Ovary (tissue), 7 donors: ENCODE measurements at regions not wholly inside any gene's neighbourhood (a gene's known extent, or its start where the extent isn't known, plus 50 kb on each side); places are given as distances from the start of the nearest gene placed in this dataset.

ENCODE experiments used
- DNase-seq, 5 donors: peaks; one replicate each; pipeline ENCODE4 v3.0.0-alpha.2; 2019 to 2020
- H3K27ac ChIP-seq, 2 donors: fragments of 200-600 bp; one replicate each; pipeline versions ENCODE4 v1.5.1 to v1.8.0; 2019 to 2022
- H3K27me3 ChIP-seq: fragments of 200-600 bp; one replicate; pipeline ENCODE4 v1.8.0; 2022
- H3K36me3 ChIP-seq: fragments of 200-600 bp; sonication (generic); one replicate; pipeline ENCODE4 v1.5.1; 2019
- H3K4me1 ChIP-seq: one replicate; pipeline ENCODE4 v1.8.1; 2013; ENCODE audit warnings: mild to moderate bottlenecking, moderate library complexity; ENCODE audit not compliant: insufficient read depth
- H3K4me3 ChIP-seq: fragments of 200-600 bp; sonication (generic); one replicate; pipeline ENCODE4 v1.5.1; 2017
- H3K9me3 ChIP-seq, 2 donors: fragments of 200-600 bp in 1 of 2; sonication (generic) in 1 of 2; one replicate each; pipeline versions ENCODE4 v1.5.1 to v1.8.1; 2013 to 2019; ENCODE audit warnings: mild to moderate bottlenecking in 1 of 2, moderate library complexity in 1 of 2
- CTCF ChIP-seq, 3 donors: fragments of 450-650 bp in 2 of 3; fragments of 200-600 bp in 1 of 3; IDR thresholded peaks; one replicate each; pipeline versions ENCODE4 v1.5.1 to v1.8.0; 2016 to 2022; ENCODE audit warnings: antibody characterized with exemption in 3 of 3, mild to moderate bottlenecking in 1 of 3
- EP300 ChIP-seq: sonication (generic); formaldehyde crosslinking; IDR thresholded peaks from one replicate; pipeline ENCODE4 v1.6.1; 2017; ENCODE audit warnings: antibody characterized with exemption
- POLR2A ChIP-seq: fragments of 450-650 bp; IDR thresholded peaks from one replicate; pipeline ENCODE4 v1.6.1; 2017; ENCODE audit warnings: antibody characterized with exemption, mild to moderate bottlenecking, moderate library complexity
- WGBS, 3 donors: extraction: QIAGEN DNeasy Blood & Tissue Kit in 1 of 3; methylation state at CpG; one replicate each; pipeline versions ENCODE4 v1.1.5 to v1.1.7; 2013 to 2017; 5-methylcytosine and 5-hydroxymethylcytosine counted together
- intact Hi-C, 4 donors: fragments of 100-400 bp; cut with DNase I; formaldehyde crosslinking; loops; one replicate each; pipeline versions ENCODE4 v1.11.0 to v1.15.1; 2022 to 2023
- donor health status: DM: no; HTN: no; CAD: no; lungs with moderate emphysema.
- donor health status: DM: no; HTN: no; CAD: no.
- donor health status: Bipolar disorder and iron deficiency.
- donor health status: DM: no; HTN: no; CAD: no.
- donor health status: DM: yes; HTN: yes; CAD: no.

- Histone ChIP-seq H3K27ac (no peak overlapping the region), H3K27me3 (no peaks in the 10 kb centered on the region), H3K9me3 (no peaks in the 10 kb centered on the region), H3K4me1 (no peaks in the 10 kb centered on the region), H3K36me3 (no peaks in the 10 kb centered on the region), H3K4me3 (no peak overlapping the region)
- intact Hi-C loops: loop anchor here in 1 of 4 donors (10.0 kb wide), 1 partner anchor 326 kb away; no protein-coding TSS in a partner anchor
- no peak for DNase-seq
- TF ChIP-seq CTCF (IDR thresholded peaks at IDR 0.05): no peak
- TF ChIP-seq POLR2A: no peak
- TF ChIP-seq EP300: no peak
- 25 to 37% (median 36%) methylated on average over 1 of the region's 1 CpG for WGBS, 3 donors
Measured at GRCh38 chr11:77530879-77531278, 57.0 kb upstream of the PAK1 start.

DNA sequence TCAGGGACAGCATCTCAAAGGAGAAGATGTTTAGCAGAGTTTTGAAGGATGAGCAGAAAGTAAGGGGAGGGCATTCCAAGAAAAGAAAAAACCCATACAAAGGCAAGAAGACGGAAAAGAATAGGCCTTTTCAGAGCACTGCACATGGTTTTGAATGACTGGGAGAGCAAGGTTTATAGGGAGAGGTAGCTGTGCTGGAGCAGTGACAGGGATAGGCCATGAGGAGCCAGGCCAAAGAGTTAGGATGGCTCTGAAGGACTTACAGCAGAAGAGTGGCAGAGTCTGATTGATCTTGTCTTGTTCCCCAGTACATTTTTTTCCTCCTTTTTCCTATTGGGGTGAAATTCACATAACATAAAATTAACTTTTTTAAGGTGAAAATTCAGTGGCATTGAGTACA lies 55.8 kb upstream of the PAK1 start:
- Histone ChIP-seq H3K4me3 (no peak overlapping the region), H3K4me1 (no peaks in the 10 kb centered on the region), H3K9me3 (no peaks in the 10 kb centered on the region), H3K27me3 (no peaks in the 10 kb centered on the region), H3K36me3 (no peaks in the 10 kb centered on the region), H3K27ac (no peak overlapping the region)
- DNase-seq: no peak
- TF ChIP-seq CTCF (IDR thresholded peaks at IDR 0.05): no peak
- no peak for TF ChIP-seq POLR2A
- TF ChIP-seq EP300: no peak
- intact Hi-C loops: loop anchor here in 1 of 4 donors (10.0 kb wide), 1 partner anchor 325 kb away; no protein-coding TSS in a partner anchor
- WGBS, 3 donors: 93 to 98% (median 93%) methylated on average over 1 of the region's 1 CpG

- Histone ChIP-seq H3K27me3 (no peaks in the 10 kb centered on the region), H3K36me3 (no peaks in the 10 kb centered on the region), H3K27ac (no peak overlapping the region), H3K4me1 (no peaks in the 10 kb centered on the region), H3K9me3 (no peaks in the 10 kb centered on the region), H3K4me3 (no peak overlapping the region)
- intact Hi-C loops: no loop called here
- 82 to 87% (median 85%) methylated on average over 4 of the region's 4 CpGs for WGBS, 3 donors
- DNase-seq: no peak
- TF ChIP-seq POLR2A (no peak), CTCF (IDR thresholded peaks at IDR 0.05) (no peak), EP300 (no peak)
Measured at GRCh38 chr11:77525455-77526091, 51.7 kb upstream of the PAK1 start.

GRCh38 chr11:77524539-77524938 lies 50.6 kb upstream of the PAK1 start:
- TF ChIP-seq CTCF (IDR thresholded peaks at IDR 0.05): no peak
- no peak for TF ChIP-seq POLR2A
- TF ChIP-seq EP300: no peak
- H3K4me3 ChIP-seq: no peak overlapping the region
- H3K36me3 ChIP-seq: no peaks in the 10 kb centered on the region
- no peak overlapping the region for H3K27ac ChIP-seq
- H3K4me1 ChIP-seq: no peaks in the 10 kb centered on the region
- intact Hi-C loops: no loop called here
- no peaks in the 10 kb centered on the region for H3K27me3 ChIP-seq
- no peaks in the 10 kb centered on the region for H3K9me3 ChIP-seq
- DNase-seq: no peak
